ENCODE measurements at regions not wholly inside any gene's neighbourhood (a gene's known extent, or its start where the extent isn't known, plus 50 kb on each side); places are given as distances from the start of the nearest gene placed in this dataset.

DNA sequence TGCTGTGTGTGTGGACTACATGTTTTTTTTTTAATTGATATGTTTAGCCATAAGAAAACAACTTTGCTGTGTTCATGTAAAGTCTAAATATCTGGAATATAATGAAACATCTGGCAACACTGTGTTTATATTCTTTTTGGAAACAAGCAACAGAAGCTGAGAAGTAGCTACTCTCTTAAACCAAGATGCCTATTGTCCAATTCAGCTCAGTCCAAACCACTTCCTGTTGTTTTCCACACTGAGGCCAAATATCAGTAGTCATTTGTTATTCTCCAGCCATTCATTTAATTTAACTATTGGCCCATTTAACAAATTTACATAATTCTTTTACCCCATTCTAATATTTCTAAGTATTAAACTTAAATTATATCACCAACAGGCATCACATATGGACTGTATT, 903.0 kb upstream of the SLIT2 start:
- DNase-seq: no peak
- no peaks in the 10 kb centered on the region for H3K36me3 ChIP-seq
- no peaks in the 10 kb centered on the region for H3K27me3 ChIP-seq
- TF ChIP-seq, protein P1, sequence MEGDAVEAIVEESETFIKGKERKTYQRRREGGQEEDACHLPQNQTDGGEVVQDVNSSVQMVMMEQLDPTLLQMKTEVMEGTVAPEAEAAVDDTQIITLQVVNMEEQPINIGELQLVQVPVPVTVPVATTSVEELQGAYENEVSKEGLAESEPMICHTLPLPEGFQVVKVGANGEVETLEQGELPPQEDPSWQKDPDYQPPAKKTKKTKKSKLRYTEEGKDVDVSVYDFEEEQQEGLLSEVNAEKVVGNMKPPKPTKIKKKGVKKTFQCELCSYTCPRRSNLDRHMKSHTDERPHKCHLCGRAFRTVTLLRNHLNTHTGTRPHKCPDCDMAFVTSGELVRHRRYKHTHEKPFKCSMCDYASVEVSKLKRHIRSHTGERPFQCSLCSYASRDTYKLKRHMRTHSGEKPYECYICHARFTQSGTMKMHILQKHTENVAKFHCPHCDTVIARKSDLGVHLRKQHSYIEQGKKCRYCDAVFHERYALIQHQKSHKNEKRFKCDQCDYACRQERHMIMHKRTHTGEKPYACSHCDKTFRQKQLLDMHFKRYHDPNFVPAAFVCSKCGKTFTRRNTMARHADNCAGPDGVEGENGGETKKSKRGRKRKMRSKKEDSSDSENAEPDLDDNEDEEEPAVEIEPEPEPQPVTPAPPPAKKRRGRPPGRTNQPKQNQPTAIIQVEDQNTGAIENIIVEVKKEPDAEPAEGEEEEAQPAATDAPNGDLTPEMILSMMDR (IDR thresholded peaks at IDR 0.05): no peak
- no peak for TF ChIP-seq POLR2A (IDR thresholded peaks at IDR 0.05)
- no peak for TF ChIP-seq EP300 (IDR thresholded peaks at IDR 0.05)
- peaks cover 0 to 6% (median 0%) of the 10 kb centered on the region in 4 donors for H3K9me3 ChIP-seq
- no peak overlapping the region for H3K27ac ChIP-seq
- no peak overlapping the region for H3K4me3 ChIP-seq
- intact Hi-C loops (cut with DNase I): no loop called here
- H3K4me1 ChIP-seq: no peaks in the 10 kb centered on the region

DNA sequence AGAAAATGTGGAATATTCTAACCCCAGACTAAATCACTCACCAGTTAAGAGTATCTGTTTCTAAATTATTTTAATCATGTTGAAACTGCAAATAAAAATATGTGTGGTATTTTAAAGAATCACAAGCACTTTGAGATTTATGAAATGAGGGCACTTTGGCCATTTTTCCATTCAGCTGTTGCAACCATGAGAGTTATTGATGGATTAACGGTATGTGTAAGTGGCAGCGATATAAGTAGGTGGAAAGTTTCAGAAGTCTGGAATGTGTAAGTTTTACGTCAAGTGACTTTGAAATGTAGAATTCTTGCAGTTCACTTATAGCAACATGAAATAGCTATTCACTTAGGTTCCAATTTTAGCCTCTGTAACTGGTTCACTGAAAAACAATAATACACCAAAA, 905.1 kb upstream of the SLIT2 start:
- WGBS, 2 donors: 90% methylated on average over 3 of the region's 3 CpGs

DNA sequence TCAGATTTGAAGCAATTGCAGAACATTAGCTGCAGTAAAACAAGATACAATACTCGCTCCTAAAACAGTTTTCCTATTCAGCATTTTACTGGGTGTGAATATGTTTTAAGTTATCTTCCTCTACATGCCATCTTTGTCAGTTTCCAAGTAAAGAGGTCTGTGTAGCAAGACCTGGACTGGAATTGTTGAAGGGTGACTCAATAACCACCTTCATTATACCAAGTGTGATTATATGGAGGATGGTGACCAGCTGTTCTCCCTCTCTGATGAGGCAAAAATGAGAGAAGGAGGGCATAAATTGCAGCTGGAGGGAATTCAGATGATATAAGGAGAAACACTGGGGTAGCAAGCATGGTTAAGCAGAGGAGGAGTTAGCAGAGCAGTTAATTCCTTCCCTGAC, 922.1 kb upstream of the SLIT2 start:
- intact Hi-C loops (cut with DNase I): no loop called here
- no peak for DNase-seq
- no peak overlapping the region for H3K27ac ChIP-seq
- no peaks in the 10 kb centered on the region for H3K27me3 ChIP-seq
- no peak overlapping the region for H3K4me3 ChIP-seq
- TF ChIP-seq POLR2A (IDR thresholded peaks at IDR 0.05) (no peak), POLR2AphosphoS5 (IDR thresholded peaks at IDR 0.05) (no peak), EP300 (IDR thresholded peaks at IDR 0.05) (no peak)
- TF ChIP-seq, protein P1 (IDR thresholded peaks at IDR 0.05): no peak
- 53 to 83% methylated on average over 1 of the region's 1 CpG for WGBS, 2 donors
- no peaks in the 10 kb centered on the region for H3K36me3 ChIP-seq
- H3K9me3 ChIP-seq: peaks cover 0 to 3% (median 0%) of the 10 kb centered on the region in 4 donors
- H3K4me1 ChIP-seq: no peaks in the 10 kb centered on the region

More for the DNA sequence above, 905.1 kb upstream of the SLIT2 start:
- H3K4me1 ChIP-seq: no peaks in the 10 kb centered on the region
- H3K36me3 ChIP-seq: no peaks in the 10 kb centered on the region
- intact Hi-C loops (cut with DNase I): no loop called here
- TF ChIP-seq POLR2AphosphoS5 (IDR thresholded peaks at IDR 0.05) (no peak), EP300 (IDR thresholded peaks at IDR 0.05) (no peak), POLR2A (IDR thresholded peaks at IDR 0.05) (no peak)
- TF ChIP-seq, protein P1 (IDR thresholded peaks at IDR 0.05): no peak
- peaks cover 0 to 6% (median 0%) of the 10 kb centered on the region in 4 donors for H3K9me3 ChIP-seq
- H3K4me3 ChIP-seq: no peak overlapping the region
- DNase-seq: no peak
- no peak overlapping the region for H3K27ac ChIP-seq
- no peaks in the 10 kb centered on the region for H3K27me3 ChIP-seq

DNA sequence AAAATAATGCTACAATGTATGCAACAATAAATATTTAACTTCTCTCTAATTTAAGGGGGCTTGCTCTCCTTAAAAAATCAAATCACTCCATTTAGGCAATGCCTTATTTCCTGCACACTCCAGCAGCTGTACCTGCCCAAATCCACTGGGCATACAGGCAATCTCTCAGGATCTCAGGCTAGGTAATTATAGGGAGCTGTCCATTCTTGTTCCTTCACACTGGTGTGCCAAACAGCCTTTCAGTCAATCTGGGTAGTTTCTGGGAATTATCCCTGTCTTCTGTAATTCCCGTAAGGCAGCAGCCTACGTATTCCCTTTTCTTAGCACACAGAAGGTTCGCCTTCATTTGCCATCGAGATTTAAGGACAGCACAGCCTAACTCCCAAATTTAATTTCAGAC, 922.6 kb upstream of the SLIT2 start:
- Histone ChIP-seq H3K4me1 (no peaks in the 10 kb centered on the region), H3K4me3 (no peak overlapping the region), H3K27ac (no peak overlapping the region), H3K9me3 (peaks cover 0 to 3% (median 0%) of the 10 kb centered on the region in 4 donors), H3K27me3 (no peaks in the 10 kb centered on the region), H3K36me3 (no peaks in the 10 kb centered on the region)
- TF ChIP-seq POLR2A (IDR thresholded peaks at IDR 0.05): no peak
- TF ChIP-seq POLR2AphosphoS5 (IDR thresholded peaks at IDR 0.05): no peak
- no peak for TF ChIP-seq EP300 (IDR thresholded peaks at IDR 0.05)
- TF ChIP-seq, protein P1 (IDR thresholded peaks at IDR 0.05): no peak
- intact Hi-C loops (cut with DNase I): no loop called here
- DNase-seq: no peak
- WGBS, 2 donors: 91% methylated on average over 4 of the region's 4 CpGs

DNA sequence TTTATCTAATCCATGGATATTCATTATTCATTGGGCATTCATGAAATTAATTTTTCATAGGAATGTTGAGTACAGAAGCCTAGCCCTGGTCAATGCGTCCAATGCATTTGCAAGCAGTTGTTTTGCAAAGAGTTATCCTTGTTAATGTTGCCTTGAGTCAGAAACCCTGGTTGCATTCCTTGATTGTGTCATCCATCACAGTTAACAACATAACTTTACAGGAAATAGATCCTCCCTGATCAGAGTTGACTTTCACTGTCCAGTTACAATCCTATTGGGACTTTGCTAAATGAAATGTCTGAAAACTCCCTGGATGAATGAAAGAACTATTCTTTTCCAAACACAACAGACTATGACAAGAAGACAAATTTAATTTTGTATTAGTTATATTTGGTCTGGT, 924.3 kb upstream of the SLIT2 start:
- Histone ChIP-seq H3K9me3 (no peaks in the 10 kb centered on the region), H3K36me3 (no peaks in the 10 kb centered on the region), H3K4me1 (no peaks in the 10 kb centered on the region), H3K27me3 (no peaks in the 10 kb centered on the region), H3K4me3 (no peak overlapping the region), H3K27ac (no peak overlapping the region)
- 88 to 93% methylated on average over 1 of the region's 1 CpG for WGBS, 2 donors
- intact Hi-C loops (cut with DNase I): no loop called here
- no peak for DNase-seq
- TF ChIP-seq, protein P1 (IDR thresholded peaks at IDR 0.05): no peak
- TF ChIP-seq EP300 (IDR thresholded peaks at IDR 0.05) (no peak), POLR2A (IDR thresholded peaks at IDR 0.05) (no peak), POLR2AphosphoS5 (IDR thresholded peaks at IDR 0.05) (no peak)

Measured in sigmoid colon (tissue), 6 donors.